NT2/D1 (cell line): ENCODE measurements at regions not wholly inside any gene's neighbourhood (a gene's known extent, or its start where the extent isn't known, plus 50 kb on each side); places are given as distances from the start of the nearest gene placed in this dataset.

Source experiments
- DNase-seq: peaks from one replicate; pipeline ENCODE4 v3.0.0-alpha.2; 2011; ENCODE audit warnings: low read depth, low spot score
- H3K27me3 ChIP-seq: 2 replicates; pipeline ENCODE4 v1.6.0; 2011; ENCODE audit warnings: mild to moderate bottlenecking; ENCODE audit not compliant: insufficient read length, insufficient read depth
- H3K36me3 ChIP-seq: 2 replicates; pipeline ENCODE4 v1.6.1; 2011; ENCODE audit warnings: mild to moderate bottlenecking, low read length, mixed read lengths; ENCODE audit not compliant: insufficient read depth, insufficient read length
- H3K4me1 ChIP-seq: 2 replicates; pipeline ENCODE4 v1.5.1; 2011; ENCODE audit not compliant: insufficient read depth, insufficient read length
- H3K4me3 ChIP-seq: 2 replicates; pipeline ENCODE4 v1.5.1; 2011; ENCODE audit warnings: low read depth; ENCODE audit not compliant: insufficient read length
- H3K9ac ChIP-seq: 2 replicates; pipeline ENCODE4 v1.6.0; 2011; ENCODE audit warnings: low read depth; ENCODE audit not compliant: insufficient read length
- H3K9me3 ChIP-seq: 2 replicates; pipeline ENCODE4 v1.5.1; 2011; ENCODE audit warnings: mild to moderate bottlenecking, low read length; ENCODE audit not compliant: insufficient read depth
- SUZ12 ChIP-seq: IDR thresholded peaks from 2 replicates; pipeline ENCODE4 v1.6.1; 2011; ENCODE audit not compliant: insufficient read length, insufficient read depth; ENCODE audit errors: extremely low read depth
- YY1 ChIP-seq: IDR thresholded peaks from 2 replicates; pipeline ENCODE4 v1.6.1; 2011; ENCODE audit not compliant: insufficient read length, insufficient read depth
- ZNF274 ChIP-seq: IDR thresholded peaks from 2 replicates; pipeline ENCODE4 v1.6.1; 2011; ENCODE audit warnings: mild to moderate bottlenecking, low read depth, low read length

- Histone ChIP-seq H3K4me3 (no peak overlapping the region), H3K4me1 (no peaks in the 10 kb centered on the region), H3K27me3 (no peaks in the 10 kb centered on the region), H3K9ac (no peak overlapping the region), H3K9me3 (no peaks in the 10 kb centered on the region), H3K36me3 (no peaks in the 10 kb centered on the region)
- no peak for TF ChIP-seq SUZ12
- TF ChIP-seq ZNF274 = no peak
- TF ChIP-seq YY1 = no peak
- DNase-seq = no peak
Measured at GRCh38 chr10:57960406-57960805, 307.3 kb downstream of the IPMK start.

DNA sequence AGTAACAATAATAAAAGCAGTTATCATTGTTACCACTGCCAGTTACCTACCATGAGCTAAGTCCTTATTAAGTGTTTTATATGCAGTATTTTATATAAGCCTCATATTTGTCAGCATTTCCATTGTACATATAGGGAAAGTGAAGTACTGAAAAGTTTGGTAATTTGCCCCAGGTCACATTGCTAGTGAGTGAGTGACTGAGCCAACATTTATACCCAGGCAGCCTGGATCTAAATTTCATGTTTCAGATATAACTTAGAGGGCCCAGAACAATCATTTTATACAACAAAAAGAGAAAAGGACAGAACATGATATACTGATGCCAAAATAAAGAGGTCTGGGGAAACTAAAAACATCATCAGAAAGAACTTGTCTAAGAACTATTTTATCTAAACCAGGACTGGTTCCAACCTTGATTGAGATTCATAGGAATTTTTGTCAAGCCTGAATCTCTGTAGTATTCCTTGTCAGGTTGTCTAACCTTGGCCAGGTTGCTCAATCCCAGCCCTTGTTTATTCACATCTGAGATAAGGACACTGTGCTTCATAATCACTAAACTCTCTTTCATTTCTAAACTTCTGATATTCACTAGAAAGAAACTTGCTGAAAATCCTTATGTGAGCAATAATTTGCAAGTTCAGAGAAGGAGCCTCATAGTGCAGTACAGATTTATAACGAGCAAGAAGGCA, 308.2 kb downstream of the IPMK start:
- no peaks in the 10 kb centered on the region for H3K4me1 ChIP-seq
- H3K27me3 ChIP-seq = no peaks in the 10 kb centered on the region
- H3K4me3 ChIP-seq = no peak overlapping the region
- TF ChIP-seq ZNF274 (no peak), YY1 (no peak), SUZ12 (no peak)
- H3K36me3 ChIP-seq = no peaks in the 10 kb centered on the region
- H3K9me3 ChIP-seq = no peaks in the 10 kb centered on the region
- DNase-seq = no peak
- no peak overlapping the region for H3K9ac ChIP-seq

GRCh38 chr10:57955076-57955475, 312.6 kb downstream of the IPMK start:
- no peaks in the 10 kb centered on the region for H3K4me1 ChIP-seq
- no peaks in the 10 kb centered on the region for H3K9me3 ChIP-seq
- TF ChIP-seq SUZ12 = no peak
- no peak for TF ChIP-seq ZNF274
- no peak for TF ChIP-seq YY1
- no peak overlapping the region for H3K4me3 ChIP-seq
- no peaks in the 10 kb centered on the region for H3K27me3 ChIP-seq
- H3K9ac ChIP-seq = no peak overlapping the region
- no peaks in the 10 kb centered on the region for H3K36me3 ChIP-seq
- DNase-seq = no peak

GRCh38 chr10:57952741-57953140, 315.0 kb downstream of the IPMK start:
- no peak for TF ChIP-seq SUZ12
- no peak for TF ChIP-seq ZNF274
- no peak for TF ChIP-seq YY1
- no peaks in the 10 kb centered on the region for H3K4me1 ChIP-seq
- H3K27me3 ChIP-seq = no peaks in the 10 kb centered on the region
- H3K36me3 ChIP-seq = no peaks in the 10 kb centered on the region
- H3K9ac ChIP-seq = no peak overlapping the region
- no peaks in the 10 kb centered on the region for H3K9me3 ChIP-seq
- no peak overlapping the region for H3K4me3 ChIP-seq
- DNase-seq = no peak

- no peak for DNase-seq
- Histone ChIP-seq H3K4me3 (no peak overlapping the region), H3K4me1 (no peaks in the 10 kb centered on the region), H3K27me3 (no peaks in the 10 kb centered on the region), H3K9me3 (no peaks in the 10 kb centered on the region), H3K9ac (no peak overlapping the region), H3K36me3 (no peaks in the 10 kb centered on the region)
- TF ChIP-seq ZNF274 (no peak), YY1 (no peak), SUZ12 (no peak)
Measured at GRCh38 chr10:57950442-57950974, 317.2 kb downstream of the IPMK start.

- Histone ChIP-seq H3K9me3 (no peaks in the 10 kb centered on the region), H3K4me3 (no peak overlapping the region), H3K27me3 (no peaks in the 10 kb centered on the region), H3K4me1 (no peaks in the 10 kb centered on the region), H3K36me3 (no peaks in the 10 kb centered on the region), H3K9ac (no peak overlapping the region)
- DNase-seq = no peak
- TF ChIP-seq SUZ12 (no peak), YY1 (no peak), ZNF274 (no peak)
Measured at GRCh38 chr10:57948796-57949195, 318.9 kb downstream of the IPMK start.

DNA sequence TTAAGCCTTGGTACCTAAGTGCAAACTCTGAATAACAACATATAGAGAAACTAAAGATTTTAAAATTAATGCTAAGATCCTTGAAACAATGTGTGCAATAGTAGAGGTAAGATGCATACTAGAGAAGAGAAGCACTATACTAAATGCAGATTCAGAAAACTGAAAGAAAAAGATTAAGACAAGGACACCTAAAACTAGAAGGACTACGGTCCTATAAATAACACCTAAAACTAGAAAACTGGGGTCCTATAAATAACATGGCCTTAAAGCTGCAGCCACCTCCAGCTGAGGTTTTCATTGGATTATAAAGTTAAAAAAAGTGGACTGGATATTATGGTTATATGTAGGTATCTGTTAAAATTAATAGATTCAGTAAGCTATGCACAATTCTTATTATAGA, 320.9 kb downstream of the IPMK start:
- H3K27me3 ChIP-seq = no peaks in the 10 kb centered on the region
- H3K9ac ChIP-seq = no peak overlapping the region
- DNase-seq = no peak
- no peak overlapping the region for H3K4me3 ChIP-seq
- H3K4me1 ChIP-seq = no peaks in the 10 kb centered on the region
- TF ChIP-seq YY1 = no peak
- TF ChIP-seq ZNF274 = no peak
- TF ChIP-seq SUZ12 = no peak
- no peaks in the 10 kb centered on the region for H3K36me3 ChIP-seq
- no peaks in the 10 kb centered on the region for H3K9me3 ChIP-seq

- H3K9me3 ChIP-seq = no peaks in the 10 kb centered on the region
- no peaks in the 10 kb centered on the region for H3K36me3 ChIP-seq
- no peak overlapping the region for H3K9ac ChIP-seq
- H3K4me1 ChIP-seq = no peaks in the 10 kb centered on the region
- no peaks in the 10 kb centered on the region for H3K27me3 ChIP-seq
- no peak overlapping the region for H3K4me3 ChIP-seq
- no peak for DNase-seq
- TF ChIP-seq YY1 (no peak), ZNF274 (no peak)
Measured at GRCh38 chr10:57943701-57944100, 324.0 kb downstream of the IPMK start.
